ENCODE measurements at regions not wholly inside any gene's neighbourhood (a gene's known extent, or its start where the extent isn't known, plus 50 kb on each side); places are given as distances from the start of the nearest gene placed in this dataset.

DNA sequence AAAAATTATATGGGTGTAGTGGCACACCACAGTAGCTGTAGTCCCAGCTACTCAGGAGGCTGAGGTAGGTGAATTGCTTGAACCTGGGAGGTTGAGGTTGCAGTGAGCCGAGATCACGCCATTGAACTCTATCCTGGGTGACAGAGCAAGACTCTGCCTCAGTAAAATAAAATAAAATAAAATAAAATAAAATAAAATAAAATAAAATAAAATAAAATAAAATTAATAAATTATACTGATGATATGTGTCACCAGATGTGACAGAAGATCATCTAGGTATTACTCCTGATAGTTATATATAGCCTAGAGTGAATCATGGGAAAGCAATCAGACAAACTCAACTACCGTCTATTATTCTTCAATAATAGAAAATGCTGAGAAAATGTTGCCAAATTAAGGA lies 972.5 kb downstream of the MRPL39 start:
- ChIA-PET CTCF (no interaction called here), POLR2A (no interaction called here)
- no peaks in the 10 kb centered on the region for H3K4me1 Mint-ChIP-seq
- no peaks in the 10 kb centered on the region for H3K27me3 Mint-ChIP-seq
- H3K4me3 Mint-ChIP-seq, result no peak overlapping the region
- DNase-seq, result no peak
- H3K27ac Mint-ChIP-seq, result no peak overlapping the region
- no peaks in the 10 kb centered on the region for H3K36me3 Mint-ChIP-seq (ENCODE audit: low read depth)
- no peaks in the 10 kb centered on the region for H3K9me3 Mint-ChIP-seq

DNA sequence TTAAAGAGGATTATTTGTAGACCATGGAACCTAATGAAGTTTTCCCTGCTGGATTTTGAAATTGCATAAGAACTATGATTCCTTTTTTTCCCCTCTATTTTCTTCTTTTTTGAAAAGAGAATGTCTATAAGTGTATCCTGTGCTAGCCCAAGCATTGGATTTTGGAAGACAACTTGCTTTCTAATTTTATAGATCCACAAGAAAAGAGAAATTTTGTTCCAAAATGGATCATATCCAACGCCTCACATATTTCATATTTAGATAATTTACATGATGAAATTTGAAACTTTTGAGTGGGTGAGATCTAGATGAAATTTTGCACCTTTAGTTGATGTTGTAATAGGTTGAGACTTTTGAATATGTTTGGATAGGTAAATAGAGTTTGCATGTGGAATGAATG lies 978.7 kb downstream of the MRPL39 start:
- ChIA-PET CTCF (no interaction called here), POLR2A (no interaction called here)
- no peak overlapping the region for H3K4me3 Mint-ChIP-seq
- no peak for DNase-seq
- H3K36me3 Mint-ChIP-seq (ENCODE audit: low read depth), result no peaks in the 10 kb centered on the region
- H3K9me3 Mint-ChIP-seq, result no peaks in the 10 kb centered on the region
- no peaks in the 10 kb centered on the region for H3K4me1 Mint-ChIP-seq
- H3K27ac Mint-ChIP-seq, result no peak overlapping the region
- H3K27me3 Mint-ChIP-seq, result no peaks in the 10 kb centered on the region

DNA sequence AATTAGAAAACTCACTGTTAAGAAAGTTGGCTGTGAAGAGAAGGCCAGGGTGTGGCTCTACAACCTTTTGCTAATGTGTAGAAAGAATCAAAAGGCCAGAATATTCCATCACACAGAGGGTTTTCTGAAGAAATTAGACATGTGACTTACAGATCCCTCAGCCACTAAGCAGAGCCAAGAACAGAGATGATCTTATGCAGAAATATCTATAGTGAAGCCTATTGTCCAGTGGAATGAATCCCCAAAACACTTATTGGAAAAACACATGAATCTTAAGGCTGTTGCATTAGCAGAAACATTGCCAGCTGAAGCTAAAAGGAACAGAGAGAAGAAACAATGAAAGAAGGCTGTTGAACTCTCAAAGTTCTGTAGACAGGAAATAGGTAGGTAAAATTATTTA lies 979.2 kb downstream of the MRPL39 start:
- CTCF ChIA-PET, result no interaction called here
- no peak overlapping the region for H3K4me3 Mint-ChIP-seq
- H3K36me3 Mint-ChIP-seq (ENCODE audit: low read depth), result no peaks in the 10 kb centered on the region
- no peak for DNase-seq
- no peaks in the 10 kb centered on the region for H3K4me1 Mint-ChIP-seq
- H3K9me3 Mint-ChIP-seq, result no peaks in the 10 kb centered on the region
- POLR2A ChIA-PET, result no interaction called here
- H3K27ac Mint-ChIP-seq, result no peak overlapping the region
- no peaks in the 10 kb centered on the region for H3K27me3 Mint-ChIP-seq

GRCh38 chr21:24617819-24618218 lies 989.5 kb downstream of the MRPL39 start:
- H3K4me3 Mint-ChIP-seq, result no peak overlapping the region
- POLR2A ChIA-PET, result no interaction called here
- CTCF ChIA-PET, result no interaction called here
- H3K9me3 Mint-ChIP-seq, result peaks cover 13% of the 10 kb centered on the region
- DNase-seq, result no peak
- H3K27ac Mint-ChIP-seq, result no peak overlapping the region
- no peaks in the 10 kb centered on the region for H3K4me1 Mint-ChIP-seq
- H3K27me3 Mint-ChIP-seq, result no peaks in the 10 kb centered on the region
- no peaks in the 10 kb centered on the region for H3K36me3 Mint-ChIP-seq (ENCODE audit: low read depth)

- Mint-ChIP-seq H3K4me1 (no peaks in the 10 kb centered on the region), H3K27ac (no peak overlapping the region), H3K9me3 (no peaks in the 10 kb centered on the region), H3K36me3 (ENCODE audit: low read depth) (no peaks in the 10 kb centered on the region), H3K4me3 (no peak overlapping the region), H3K27me3 (no peaks in the 10 kb centered on the region)
- POLR2A ChIA-PET, result no interaction called here
- DNase-seq, result no peak
- CTCF ChIA-PET, result no interaction called here
Measured at GRCh38 chr21:24594082-24594481, 1013.2 kb downstream of the MRPL39 start.

DNA sequence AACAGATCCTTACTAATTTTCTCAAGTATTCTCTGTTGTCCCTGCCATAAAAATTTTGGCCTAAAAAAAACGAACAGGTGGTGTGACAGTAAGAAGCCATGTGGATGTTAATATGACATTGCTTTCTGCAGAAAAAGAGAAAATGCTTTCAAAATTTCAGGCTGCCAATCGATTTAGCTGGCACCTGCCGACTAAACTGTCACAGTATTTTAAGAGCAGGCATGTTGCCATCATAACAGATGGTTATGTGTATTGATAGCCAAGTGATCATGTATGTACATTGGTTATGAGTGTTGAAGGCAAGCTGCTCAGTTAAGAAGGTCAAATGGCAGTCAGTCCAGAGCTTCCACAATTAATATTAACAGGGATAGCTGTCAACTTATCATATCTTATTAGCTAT lies 1017.0 kb downstream of the MRPL39 start:
- Mint-ChIP-seq H3K36me3 (ENCODE audit: low read depth) (no peaks in the 10 kb centered on the region), H3K27me3 (no peaks in the 10 kb centered on the region), H3K4me1 (no peaks in the 10 kb centered on the region), H3K4me3 (no peak overlapping the region), H3K27ac (no peak overlapping the region), H3K9me3 (peaks cover 3% of the 10 kb centered on the region)
- ChIA-PET POLR2A (no interaction called here), CTCF (interaction anchor here (0.8 kb wide), 1 partner anchor 33 kb away, joined by 3 read pairs; no protein-coding TSS in a partner anchor)
- DNase-seq, result no peak

DNA sequence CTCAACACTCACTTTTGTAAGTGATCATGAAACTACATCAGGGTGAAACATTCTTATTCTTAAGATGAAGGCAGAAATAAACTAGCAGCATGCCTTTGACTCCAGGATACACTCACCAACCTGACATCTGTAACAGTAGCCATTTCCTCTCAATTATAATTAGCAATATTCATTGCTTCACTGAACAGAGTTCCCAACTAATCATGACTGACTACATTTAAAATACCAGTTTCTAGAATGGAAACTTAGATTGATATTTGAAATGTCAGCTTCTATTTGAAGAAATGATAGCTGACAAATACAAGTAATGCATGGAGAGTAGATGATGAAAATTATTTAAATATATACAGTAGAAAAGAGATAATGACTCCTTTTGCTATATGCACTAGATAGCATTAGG lies 1023.8 kb downstream of the MRPL39 start:
- no peaks in the 10 kb centered on the region for H3K27me3 Mint-ChIP-seq
- CTCF ChIA-PET, result no interaction called here
- H3K36me3 Mint-ChIP-seq (ENCODE audit: low read depth), result no peaks in the 10 kb centered on the region
- POLR2A ChIA-PET, result no interaction called here
- peaks cover 3% of the 10 kb centered on the region for H3K9me3 Mint-ChIP-seq
- H3K27ac Mint-ChIP-seq, result no peak overlapping the region
- no peak overlapping the region for H3K4me3 Mint-ChIP-seq
- no peak for DNase-seq
- H3K4me1 Mint-ChIP-seq, result no peaks in the 10 kb centered on the region

DNA sequence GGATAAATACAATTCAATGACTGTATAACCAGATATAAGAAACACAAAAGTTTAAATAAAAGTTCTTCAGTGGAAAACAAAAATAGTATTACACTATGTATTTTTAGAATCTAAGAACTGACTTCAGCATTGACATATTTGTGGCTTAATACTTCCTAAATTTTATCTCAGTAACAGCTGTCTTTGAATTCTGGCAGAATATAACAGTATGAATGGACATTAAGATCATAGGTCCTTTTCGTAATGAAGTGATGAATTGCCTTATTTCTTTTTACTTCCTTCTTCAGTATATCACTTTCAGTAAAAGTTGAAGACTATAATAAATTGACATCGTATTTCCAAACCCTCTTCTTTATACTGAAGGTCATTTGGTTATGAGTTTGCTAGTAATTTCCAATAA lies 1030.0 kb downstream of the MRPL39 start:
- no peak overlapping the region for H3K27ac Mint-ChIP-seq
- POLR2A ChIA-PET, result no interaction called here
- H3K4me3 Mint-ChIP-seq, result no peak overlapping the region
- no peaks in the 10 kb centered on the region for H3K27me3 Mint-ChIP-seq
- no peaks in the 10 kb centered on the region for H3K4me1 Mint-ChIP-seq
- CTCF ChIA-PET, result no interaction called here
- no peaks in the 10 kb centered on the region for H3K9me3 Mint-ChIP-seq
- no peak for DNase-seq
- H3K36me3 Mint-ChIP-seq (ENCODE audit: low read depth), result no peaks in the 10 kb centered on the region

DNA sequence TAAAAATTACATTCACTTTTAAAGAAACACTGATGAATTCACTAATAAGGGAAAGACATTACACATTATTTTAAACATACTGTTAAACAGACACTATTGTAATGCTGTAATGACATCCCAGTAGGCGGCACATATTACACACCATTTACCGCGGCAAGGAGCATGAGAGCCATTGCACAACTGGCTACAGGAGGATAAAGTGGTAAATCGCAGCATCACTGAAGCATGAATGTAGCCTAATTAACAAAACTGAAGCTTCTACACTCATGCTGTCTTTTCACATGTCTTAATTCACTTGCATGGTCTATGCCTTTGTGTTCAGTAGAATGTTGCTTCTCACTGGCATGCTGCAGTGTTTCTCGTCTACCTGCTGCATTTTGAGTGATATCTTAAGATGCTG lies 1046.0 kb downstream of the MRPL39 start:
- Mint-ChIP-seq H3K36me3 (ENCODE audit: low read depth) (no peaks in the 10 kb centered on the region), H3K4me1 (no peaks in the 10 kb centered on the region)

GRCh38 chr21:24552491-24552890 lies 1054.8 kb downstream of the MRPL39 start:
- no peaks in the 10 kb centered on the region for H3K4me1 Mint-ChIP-seq
- POLR2A ChIA-PET, result no interaction called here
- no peak for DNase-seq
- H3K4me3 Mint-ChIP-seq, result no peak overlapping the region
- H3K9me3 Mint-ChIP-seq, result peaks cover 9% of the 10 kb centered on the region
- no peaks in the 10 kb centered on the region for H3K36me3 Mint-ChIP-seq (ENCODE audit: low read depth)
- H3K27me3 Mint-ChIP-seq, result no peaks in the 10 kb centered on the region
- CTCF ChIA-PET, result no interaction called here
- no peak overlapping the region for H3K27ac Mint-ChIP-seq

More for the DNA sequence above, 1046.0 kb downstream of the MRPL39 start:
- CTCF ChIA-PET, result no interaction called here
- POLR2A ChIA-PET, result no interaction called here
- no peaks in the 10 kb centered on the region for H3K27me3 Mint-ChIP-seq
- H3K27ac Mint-ChIP-seq, result no peak overlapping the region
- no peak for DNase-seq
- peaks cover 7% of the 10 kb centered on the region for H3K9me3 Mint-ChIP-seq
- H3K4me3 Mint-ChIP-seq, result no peak overlapping the region

- H3K36me3 Mint-ChIP-seq (ENCODE audit: low read depth), result no peaks in the 10 kb centered on the region
- no peak for DNase-seq
- ChIA-PET POLR2A (no interaction called here), CTCF (no interaction called here)
- H3K27me3 Mint-ChIP-seq, result no peaks in the 10 kb centered on the region
- no peaks in the 10 kb centered on the region for H3K9me3 Mint-ChIP-seq
- no peak overlapping the region for H3K4me3 Mint-ChIP-seq
- H3K27ac Mint-ChIP-seq, result no peak overlapping the region
- H3K4me1 Mint-ChIP-seq, result no peaks in the 10 kb centered on the region
Measured at GRCh38 chr21:24545807-24546361, 1061.4 kb downstream of the MRPL39 start.

DNA sequence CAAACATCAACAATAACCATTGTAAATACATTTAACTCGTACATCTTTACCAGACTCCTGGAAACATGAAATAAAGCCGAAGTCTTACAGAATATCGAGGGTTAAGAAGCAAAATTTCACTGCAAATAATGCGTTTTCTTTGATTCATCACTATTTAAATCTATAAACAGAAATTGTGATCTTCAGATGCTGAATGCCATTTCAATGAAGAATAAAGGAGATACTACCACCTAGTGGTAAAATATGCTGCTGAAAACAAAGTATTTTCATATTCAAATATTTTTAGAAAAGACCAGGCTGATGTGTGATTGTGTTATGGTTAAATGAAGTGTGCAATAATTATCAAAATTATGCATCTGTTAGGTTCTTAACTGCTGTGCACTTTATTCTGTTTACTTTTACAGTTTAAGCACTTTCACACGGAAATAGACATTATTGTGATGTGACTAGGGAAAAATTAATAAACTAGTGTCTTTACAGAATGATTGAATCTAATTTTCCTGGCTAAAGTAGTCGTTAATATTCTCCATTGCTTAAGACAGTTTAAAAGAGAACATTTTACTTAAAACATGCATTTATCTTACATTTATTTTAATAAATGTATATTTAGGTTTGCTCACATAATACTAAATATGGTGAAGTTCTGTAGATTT lies 1093.1 kb downstream of the MRPL39 start:
- Mint-ChIP-seq H3K27ac (no peak overlapping the region), H3K9me3 (no peaks in the 10 kb centered on the region), H3K4me1 (no peaks in the 10 kb centered on the region), H3K4me3 (no peak overlapping the region), H3K36me3 (ENCODE audit: low read depth) (no peaks in the 10 kb centered on the region), H3K27me3 (no peaks in the 10 kb centered on the region)
- no peak for DNase-seq
- POLR2A ChIA-PET, result no interaction called here
- CTCF ChIA-PET, result no interaction called here

DNA sequence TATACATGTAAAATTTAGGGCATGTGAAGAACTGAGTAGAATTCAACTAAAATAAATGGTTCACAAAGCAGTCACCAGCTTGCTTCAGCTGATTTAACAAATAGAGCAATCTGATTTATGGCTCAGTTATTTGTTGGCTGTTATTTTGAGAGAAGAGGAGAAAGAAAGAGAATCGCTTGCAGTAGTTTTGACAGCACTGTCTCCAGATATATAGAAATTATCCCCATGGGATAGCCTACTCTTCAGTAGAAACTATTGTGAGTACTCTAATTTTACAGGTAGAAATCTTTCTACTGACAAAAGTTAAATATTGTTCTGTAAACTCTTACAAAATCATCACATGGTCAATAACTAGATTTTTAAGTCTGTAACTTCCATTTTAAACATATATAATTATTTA lies 1098.2 kb downstream of the MRPL39 start:
- Mint-ChIP-seq H3K27me3 (no peaks in the 10 kb centered on the region), H3K36me3 (ENCODE audit: low read depth) (no peaks in the 10 kb centered on the region), H3K27ac (no peak overlapping the region), H3K4me3 (no peak overlapping the region), H3K4me1 (no peaks in the 10 kb centered on the region), H3K9me3 (no peaks in the 10 kb centered on the region)
- DNase-seq, result no peak
- ChIA-PET POLR2A (no interaction called here), CTCF (interaction anchor here (0.6 kb wide), 1 partner anchor 830 kb away, joined by 3 read pairs; no protein-coding TSS in a partner anchor)

DNA sequence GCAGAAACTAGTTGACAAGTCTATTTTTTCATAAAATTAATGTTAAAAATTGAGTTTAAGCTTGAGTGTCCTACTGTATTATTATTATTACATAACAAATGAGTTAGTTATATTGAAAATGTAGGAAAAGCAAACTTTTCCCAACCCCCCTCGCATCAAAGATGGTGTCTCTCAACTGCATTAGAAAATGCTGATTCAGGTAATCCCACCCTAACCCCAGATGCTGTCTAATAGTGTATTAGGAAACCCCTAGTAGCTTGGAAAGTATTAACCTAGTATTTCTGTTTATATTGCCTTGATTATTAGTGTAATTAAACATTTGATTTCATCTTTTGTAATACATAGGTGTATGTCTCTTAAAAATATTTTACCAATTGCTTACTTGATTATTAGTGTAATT lies 1120.3 kb downstream of the MRPL39 start:
- no peaks in the 10 kb centered on the region for H3K9me3 Mint-ChIP-seq
- DNase-seq, result no peak
- H3K27me3 Mint-ChIP-seq, result no peaks in the 10 kb centered on the region
- POLR2A ChIA-PET, result no interaction called here
- no peaks in the 10 kb centered on the region for H3K4me1 Mint-ChIP-seq
- no peak overlapping the region for H3K4me3 Mint-ChIP-seq
- H3K27ac Mint-ChIP-seq, result no peak overlapping the region
- H3K36me3 Mint-ChIP-seq (ENCODE audit: low read depth), result no peaks in the 10 kb centered on the region
- CTCF ChIA-PET, result no interaction called here

Measured in activated CD4-positive, alpha-beta T cell treated with anti-CD3 and anti-CD28 coated beads, Interleukin-2, amount 10 ng/mL, durations not matched to agents 7 days and 5 days (primary cell).